Colonic mucosa (tissue), 4 donors: ENCODE measurements at regions not wholly inside any gene's neighbourhood (a gene's known extent, or its start where the extent isn't known, plus 50 kb on each side); places are given as distances from the start of the nearest gene placed in this dataset.

ENCODE experiments used
- DNase-seq: peaks from one replicate; pipeline ENCODE4 v3.0.0-alpha.2; 2020
- H3K27ac ChIP-seq: fragments of 200-600 bp; one replicate; pipeline ENCODE4 v1.8.0; 2021
- H3K27me3 ChIP-seq: fragments of 200-600 bp; one replicate; pipeline ENCODE4 v1.8.0; 2021
- H3K36me3 ChIP-seq: fragments of 200-600 bp; one replicate; pipeline ENCODE4 v1.8.0; 2021
- H3K4me1 ChIP-seq: fragments of 200-600 bp; one replicate; pipeline ENCODE4 v1.8.0; 2021; ENCODE audit warnings: mild to moderate bottlenecking
- H3K4me3 ChIP-seq: fragments of 200-600 bp; one replicate; pipeline ENCODE4 v1.8.0; 2021
- H3K9ac ChIP-seq, 2 donors: one replicate each; pipeline ENCODE4 v1.7.0; 2013; ENCODE audit warnings: control low read depth in 2 of 2, low read depth in 2 of 2, low read length in 2 of 2
- H3K9me3 ChIP-seq: fragments of 200-600 bp; one replicate; pipeline ENCODE4 v1.8.0; 2021
- CTCF ChIP-seq: fragments of 200-600 bp; IDR thresholded peaks from one replicate; pipeline ENCODE4 v1.8.0; 2022; ENCODE audit warnings: antibody characterized with exemption, mild to moderate bottlenecking
- intact Hi-C: fragments of 100-400 bp; cut with DNase I; formaldehyde crosslinking; loops from one replicate; pipeline ENCODE4 v1.14.1; 2022
- donor health status: healthy.
- donor health status: DM: no; HTN: no; CAD: no.
- donor health status: DM: no; HTN: no; CAD: no.

- H3K4me1 ChIP-seq: no peaks in the 10 kb centered on the region
- H3K27ac ChIP-seq: no peak overlapping the region
- no peak for DNase-seq
- intact Hi-C loops: no loop called here
- no peak overlapping the region for H3K4me3 ChIP-seq
- H3K36me3 ChIP-seq: no peaks in the 10 kb centered on the region
- no peaks in the 10 kb centered on the region for H3K27me3 ChIP-seq
- no peaks in the 10 kb centered on the region for H3K9me3 ChIP-seq
- no peak for TF ChIP-seq CTCF
- no peak overlapping the region for H3K9ac ChIP-seq
These were observed 104.6 kb upstream of the TNFAIP3 start for GRCh38 chr6:137762168-137763090.

- Histone ChIP-seq H3K36me3 (no peaks in the 10 kb centered on the region), H3K27ac (no peak overlapping the region), H3K27me3 (no peaks in the 10 kb centered on the region), H3K9ac (no peak overlapping the region), H3K4me3 (no peak overlapping the region), H3K9me3 (no peaks in the 10 kb centered on the region), H3K4me1 (no peaks in the 10 kb centered on the region)
- intact Hi-C loops: no loop called here
- TF ChIP-seq CTCF: no peak
- DNase-seq: no peak
These were observed 103.6 kb upstream of the TNFAIP3 start for GRCh38 chr6:137763436-137763835.

- Histone ChIP-seq H3K9me3 (no peaks in the 10 kb centered on the region), H3K4me3 (no peak overlapping the region), H3K27me3 (no peaks in the 10 kb centered on the region), H3K4me1 (no peaks in the 10 kb centered on the region), H3K36me3 (no peaks in the 10 kb centered on the region), H3K27ac (no peak overlapping the region), H3K9ac (no peak overlapping the region)
- intact Hi-C loops: no loop called here
- TF ChIP-seq CTCF: no peak
- no peak for DNase-seq
These were observed 103.2 kb upstream of the TNFAIP3 start for GRCh38 chr6:137763886-137764285.

- no peak for DNase-seq
- Histone ChIP-seq H3K4me3 (no peak overlapping the region), H3K27me3 (no peaks in the 10 kb centered on the region), H3K9me3 (no peaks in the 10 kb centered on the region), H3K36me3 (no peaks in the 10 kb centered on the region), H3K9ac (no peak overlapping the region), H3K27ac (no peak overlapping the region), H3K4me1 (no peaks in the 10 kb centered on the region)
- intact Hi-C loops: no loop called here
- TF ChIP-seq CTCF: no peak
These were observed 102.6 kb upstream of the TNFAIP3 start for GRCh38 chr6:137764464-137764863.

- no peak for TF ChIP-seq CTCF
- no peak for DNase-seq
- no peaks in the 10 kb centered on the region for H3K36me3 ChIP-seq
- intact Hi-C loops: no loop called here
- no peak overlapping the region for H3K9ac ChIP-seq
- no peaks in the 10 kb centered on the region for H3K4me1 ChIP-seq
- H3K27me3 ChIP-seq: no peaks in the 10 kb centered on the region
- no peak overlapping the region for H3K4me3 ChIP-seq
- no peaks in the 10 kb centered on the region for H3K9me3 ChIP-seq
- no peak overlapping the region for H3K27ac ChIP-seq
These were observed 102.0 kb upstream of the TNFAIP3 start for GRCh38 chr6:137765059-137765458.
